ENCODE measurements at regions not wholly inside any gene's neighbourhood (a gene's known extent, or its start where the extent isn't known, plus 50 kb on each side); places are given as distances from the start of the nearest gene placed in this dataset.

- peaks cover 0 to 7% of the 10 kb centered on the region in 2 donors for H3K27me3 Mint-ChIP-seq (ENCODE audit: low read depth in 2 of 2)
- H3K4me3 Mint-ChIP-seq = no peak overlapping the region
- H3K9me3 ChIP-seq (ENCODE audit: control insufficient read depth, insufficient read depth, low read length) = peaks cover 3% of the 10 kb centered on the region
- no peaks in the 10 kb centered on the region for H3K9me3 Mint-ChIP-seq
- H3K4me3 ChIP-seq (ENCODE audit: low read length) = no peak overlapping the region
- no peaks in the 10 kb centered on the region for H3K36me3 Mint-ChIP-seq
- H3K4me1 ChIP-seq (ENCODE audit: control insufficient read depth, insufficient read depth, low read length) = no peaks in the 10 kb centered on the region
- WGBS (ENCODE audit: insufficient coverage) = no CpG with 5 or more reads among the region's 1 CpG
- H3K36me3 ChIP-seq (ENCODE audit: control insufficient read depth, insufficient read depth, low read length) = no peaks in the 10 kb centered on the region
- no peak overlapping the region for H3K27ac ChIP-seq (ENCODE audit: low read length)
- no peaks in the 10 kb centered on the region for H3K27me3 ChIP-seq (ENCODE audit: control insufficient read depth, insufficient read depth, low read length)
- no peak overlapping the region for H3K27ac Mint-ChIP-seq
- no peak for TF ChIP-seq CTCF (IDR thresholded peaks at IDR 0.05)
- no peak for DNase-seq
- no peak for ATAC-seq
- no peaks in the 10 kb centered on the region for H3K4me1 Mint-ChIP-seq
- intact Hi-C loops (cut with micrococcal nuclease) = no loop called here
Measured at GRCh38 chr16:17050468-17050867, 420.3 kb downstream of the XYLT1 start.

Measured in natural killer cell (primary cell).